T47D (cell line): ENCODE measurements at regions not wholly inside any gene's neighbourhood (a gene's known extent, or its start where the extent isn't known, plus 50 kb on each side); places are given as distances from the start of the nearest gene placed in this dataset.

Source experiments
- DNase-seq, 2 experiments: peaks; one replicate each; pipeline versions ENCODE4 v3.0.0 to v3.0.0-alpha.2; 2011 to 2012; ENCODE audit warnings: low read depth in 1 of 2, low spot score in 1 of 2
- JUND ChIP-seq: IDR thresholded peaks from 2 replicates; pipeline ENCODE4 v1.6.1; 2012; ENCODE audit warnings: low read depth
- in situ Hi-C: cut with HindIII; loops from 2 replicates; pipeline ENCODE4 v1.10.0; 2016; ENCODE audit warnings: low sequenced_read_pairs, low pct_unique_long_range_greater_than_20kb

DNA sequence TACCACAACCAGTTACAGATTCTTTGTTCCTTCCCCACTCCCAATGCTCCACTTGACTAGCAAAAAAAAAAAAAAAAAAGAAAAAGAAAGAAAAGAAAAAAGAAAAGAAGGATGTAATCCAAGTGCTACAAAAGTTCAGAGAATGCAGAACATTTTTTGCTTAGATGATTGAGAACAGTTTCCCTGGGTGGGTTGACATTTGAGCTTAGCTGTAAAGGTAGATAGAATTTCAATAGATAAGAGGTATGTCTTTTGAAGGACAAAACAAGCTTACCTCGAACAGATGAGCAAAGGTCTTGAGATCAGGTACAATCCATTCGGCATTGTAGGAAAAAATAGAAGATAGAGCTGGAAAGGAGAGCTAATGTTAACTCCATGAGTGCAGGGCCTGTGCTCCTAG, 344.6 kb upstream of the NECTIN3 start:
- no peak for TF ChIP-seq JUND
- in situ Hi-C loops: no loop called here
- DNase-seq: no peak

- TF ChIP-seq JUND: no peak
- in situ Hi-C loops: no loop called here
- no peak for DNase-seq
Measured at GRCh38 chr3:110731148-110731547, 340.5 kb upstream of the NECTIN3 start.

DNA sequence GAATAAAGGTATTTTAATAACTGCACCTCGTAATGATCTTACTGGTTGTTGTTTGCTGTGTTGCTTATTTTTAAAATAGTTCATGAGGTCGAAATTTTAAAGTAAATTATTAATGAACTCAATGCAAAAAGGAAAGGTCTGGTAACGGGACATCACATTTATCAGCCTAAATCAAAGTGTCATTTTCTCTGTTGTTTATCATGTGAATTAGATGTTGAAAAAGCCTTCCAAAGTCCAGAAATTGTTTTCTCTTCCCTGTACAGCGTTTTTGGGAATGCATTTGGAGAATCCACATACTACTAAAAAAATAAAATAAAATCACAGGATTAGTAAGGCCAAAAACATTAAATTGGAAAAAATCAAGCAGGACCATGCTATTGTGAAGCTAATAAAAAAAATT, 339.2 kb upstream of the NECTIN3 start:
- in situ Hi-C loops: no loop called here
- no peak for TF ChIP-seq JUND
- no peak for DNase-seq

- no peak for DNase-seq
- in situ Hi-C loops: no loop called here
- TF ChIP-seq JUND: no peak
Measured at GRCh38 chr3:110733045-110733444, 338.6 kb upstream of the NECTIN3 start.

- no peak for TF ChIP-seq JUND
- DNase-seq: no peak
- in situ Hi-C loops: no loop called here
Measured at GRCh38 chr3:110734524-110734923, 337.1 kb upstream of the NECTIN3 start.

GRCh38 chr3:110736332-110736731, 335.3 kb upstream of the NECTIN3 start:
- no peak for TF ChIP-seq JUND
- DNase-seq: no peak
- in situ Hi-C loops: no loop called here

DNA sequence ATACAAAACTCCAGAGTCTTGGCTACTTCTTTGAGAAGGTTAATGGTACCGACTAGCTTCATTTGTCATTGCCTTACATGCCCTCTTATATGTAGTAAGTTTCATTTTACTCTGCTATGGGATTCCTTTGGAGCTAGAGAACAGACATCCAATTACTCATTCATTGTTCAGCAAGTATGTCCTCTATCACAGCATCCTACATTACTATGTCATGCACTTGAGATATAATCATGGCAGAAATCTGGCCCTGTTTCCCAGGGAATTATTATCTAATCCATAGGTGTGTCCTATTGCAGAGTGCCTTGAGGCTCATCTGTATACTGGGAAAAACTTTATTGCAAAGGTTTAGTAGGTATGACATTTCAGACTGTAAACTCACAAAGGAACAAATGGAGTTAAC, 333.1 kb upstream of the NECTIN3 start:
- in situ Hi-C loops: no loop called here
- no peak for TF ChIP-seq JUND
- DNase-seq: no peak

GRCh38 chr3:110741891-110742290, 329.7 kb upstream of the NECTIN3 start:
- DNase-seq: no peak
- TF ChIP-seq JUND: no peak
- in situ Hi-C loops: no loop called here

DNA sequence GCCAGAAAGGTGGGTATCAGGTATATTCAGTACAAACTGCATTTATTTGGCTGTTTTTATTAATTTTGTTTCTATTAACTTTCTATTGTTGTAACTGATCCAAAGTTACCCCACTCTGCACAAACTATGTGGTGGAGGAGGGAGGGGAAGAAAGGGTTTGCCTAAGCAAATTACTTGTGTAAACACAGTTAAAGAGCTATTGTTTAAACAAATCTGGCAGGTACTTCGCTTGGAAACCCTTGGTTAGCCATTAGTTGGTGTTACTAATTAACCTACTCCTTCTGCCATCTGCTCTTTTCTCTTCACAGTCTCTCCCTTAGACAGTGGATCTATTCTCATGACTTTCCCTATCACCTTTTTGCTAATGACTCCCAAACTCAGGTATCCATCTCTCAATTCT, 328.4 kb upstream of the NECTIN3 start:
- in situ Hi-C loops: no loop called here
- no peak for TF ChIP-seq JUND
- no peak for DNase-seq

DNA sequence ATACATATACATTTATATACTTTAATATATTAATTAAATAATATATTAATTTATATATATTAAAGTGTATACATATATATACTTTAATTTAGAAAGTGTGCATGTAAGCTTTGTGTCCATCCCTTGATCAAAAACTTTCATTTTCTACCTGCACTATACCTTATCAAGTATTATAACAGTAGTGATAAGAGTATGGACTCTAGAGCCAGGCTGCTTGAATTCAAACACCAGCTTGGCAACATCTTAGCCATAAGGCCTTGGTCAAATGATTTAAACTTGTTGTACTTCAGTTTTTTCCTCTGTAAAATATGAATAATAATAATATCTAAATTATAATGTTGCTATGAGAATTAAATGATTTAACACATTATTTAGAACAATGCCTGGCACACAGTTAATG, 327.6 kb upstream of the NECTIN3 start:
- in situ Hi-C loops: no loop called here
- no peak for DNase-seq
- TF ChIP-seq JUND: no peak

GRCh38 chr3:110744723-110745122, 326.9 kb upstream of the NECTIN3 start:
- DNase-seq: no peak

GRCh38 chr3:110749006-110749405, 322.6 kb upstream of the NECTIN3 start:
- TF ChIP-seq JUND: no peak
- no peak for DNase-seq
- in situ Hi-C loops: no loop called here

More at GRCh38 chr3:110744723-110745122, 326.9 kb upstream of the NECTIN3 start:
- in situ Hi-C loops: no loop called here
- TF ChIP-seq JUND: no peak

DNA sequence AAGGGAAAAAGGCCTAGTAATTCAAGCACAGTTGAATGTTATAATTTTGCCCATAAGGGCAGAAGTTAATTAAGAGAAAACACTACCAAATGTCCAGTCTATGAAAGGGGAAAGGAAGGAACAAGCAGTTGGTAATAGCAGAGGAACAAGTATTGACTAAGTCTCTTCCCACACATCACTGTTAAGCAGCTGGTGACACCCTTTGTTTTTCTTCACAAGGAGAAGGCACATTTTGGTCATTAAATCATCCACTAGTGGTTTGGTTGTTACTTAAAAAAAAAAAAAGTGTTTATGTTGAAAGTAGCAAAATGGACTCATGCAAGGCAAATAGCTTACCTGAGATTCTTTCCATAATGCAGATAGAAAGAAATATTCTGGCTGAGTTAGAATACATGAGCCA, 321.4 kb upstream of the NECTIN3 start:
- DNase-seq: no peak
- no peak for TF ChIP-seq JUND

GRCh38 chr3:110752307-110752706, 319.3 kb upstream of the NECTIN3 start:
- DNase-seq: peak in 1 of 2 experiments; percentile 16
- TF ChIP-seq JUND: no peak
- in situ Hi-C loops: no loop called here

More for the DNA sequence above, 321.4 kb upstream of the NECTIN3 start:
- in situ Hi-C loops: no loop called here

- in situ Hi-C loops: no loop called here
- DNase-seq: no peak
- TF ChIP-seq JUND: no peak
Measured at GRCh38 chr3:110753516-110753915, 318.1 kb upstream of the NECTIN3 start.
